Lower leg skin (tissue), 4 donors: ENCODE measurements at regions not wholly inside any gene's neighbourhood (a gene's known extent, or its start where the extent isn't known, plus 50 kb on each side); places are given as distances from the start of the nearest gene placed in this dataset.

ENCODE experiments used
- DNase-seq, 2 donors: peaks; one replicate each; pipeline ENCODE4 v3.0.0-alpha.2; 2019; ENCODE audit warnings: low spot score in 2 of 2
- H3K4me3 ChIP-seq: fragments of 200-600 bp; sonication (generic); 2 replicates; pipeline ENCODE4 v1.5.1; 2017; ENCODE audit warnings: mild to moderate bottlenecking, low read depth; ENCODE audit not compliant: poor library complexity, severe bottlenecking
- POLR2A ChIP-seq, 2 donors: fragments of 450-650 bp; IDR thresholded peaks; one replicate each; pipeline ENCODE4 v1.6.1; 2016 to 2017; ENCODE audit warnings: antibody characterized with exemption in 2 of 2, mild to moderate bottlenecking in 1 of 2, moderate library complexity in 1 of 2
- WGBS, 2 donors: methylation state at CpG; one replicate each; pipeline ENCODE4 v1.1.5; 2018; 5-methylcytosine and 5-hydroxymethylcytosine counted together
- intact Hi-C: fragments of 100-400 bp; cut with DNase I; formaldehyde crosslinking; loops from one replicate; pipeline ENCODE4 v1.15.0; 2023; ENCODE audit warnings: low total_unique reads
- TF ChIP-seq, protein P1 (sequence below), 3 donors: fragments of 450-650 bp; IDR thresholded peaks; one replicate each; pipeline ENCODE4 v1.5.1; 2016; ENCODE audit warnings: antibody characterized with exemption in 3 of 3, mild to moderate bottlenecking in 3 of 3, moderate library complexity in 2 of 3

DNA sequence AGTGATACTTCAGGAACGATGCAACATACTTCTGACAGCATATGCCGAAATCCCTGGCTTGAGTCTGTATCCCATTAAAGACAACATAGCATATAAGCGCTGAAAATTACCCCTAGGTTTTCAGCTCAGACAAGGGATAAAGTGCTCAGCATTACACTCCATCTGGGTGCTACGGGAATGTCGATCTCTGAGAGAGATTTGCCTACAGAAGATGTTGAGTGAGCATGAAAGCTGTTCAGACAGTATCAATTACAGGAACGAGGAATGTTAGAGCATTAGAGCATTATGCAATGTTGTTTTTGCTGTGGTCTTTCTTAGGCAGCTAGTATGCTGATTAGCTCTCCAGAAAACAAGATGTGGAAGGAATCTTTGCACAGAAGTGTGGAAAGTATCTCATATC, 484.5 kb downstream of the LIG4 start:
- TF ChIP-seq, protein P1, sequence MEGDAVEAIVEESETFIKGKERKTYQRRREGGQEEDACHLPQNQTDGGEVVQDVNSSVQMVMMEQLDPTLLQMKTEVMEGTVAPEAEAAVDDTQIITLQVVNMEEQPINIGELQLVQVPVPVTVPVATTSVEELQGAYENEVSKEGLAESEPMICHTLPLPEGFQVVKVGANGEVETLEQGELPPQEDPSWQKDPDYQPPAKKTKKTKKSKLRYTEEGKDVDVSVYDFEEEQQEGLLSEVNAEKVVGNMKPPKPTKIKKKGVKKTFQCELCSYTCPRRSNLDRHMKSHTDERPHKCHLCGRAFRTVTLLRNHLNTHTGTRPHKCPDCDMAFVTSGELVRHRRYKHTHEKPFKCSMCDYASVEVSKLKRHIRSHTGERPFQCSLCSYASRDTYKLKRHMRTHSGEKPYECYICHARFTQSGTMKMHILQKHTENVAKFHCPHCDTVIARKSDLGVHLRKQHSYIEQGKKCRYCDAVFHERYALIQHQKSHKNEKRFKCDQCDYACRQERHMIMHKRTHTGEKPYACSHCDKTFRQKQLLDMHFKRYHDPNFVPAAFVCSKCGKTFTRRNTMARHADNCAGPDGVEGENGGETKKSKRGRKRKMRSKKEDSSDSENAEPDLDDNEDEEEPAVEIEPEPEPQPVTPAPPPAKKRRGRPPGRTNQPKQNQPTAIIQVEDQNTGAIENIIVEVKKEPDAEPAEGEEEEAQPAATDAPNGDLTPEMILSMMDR (IDR thresholded peaks at IDR 0.05): no peak
- no peak for TF ChIP-seq POLR2A (IDR thresholded peaks at IDR 0.05)
- intact Hi-C loops: no loop called here
- no peak overlapping the region for H3K4me3 ChIP-seq
- DNase-seq: no peak
- 48 to 53% methylated on average over 6 of the region's 6 CpGs for WGBS, 2 donors

DNA sequence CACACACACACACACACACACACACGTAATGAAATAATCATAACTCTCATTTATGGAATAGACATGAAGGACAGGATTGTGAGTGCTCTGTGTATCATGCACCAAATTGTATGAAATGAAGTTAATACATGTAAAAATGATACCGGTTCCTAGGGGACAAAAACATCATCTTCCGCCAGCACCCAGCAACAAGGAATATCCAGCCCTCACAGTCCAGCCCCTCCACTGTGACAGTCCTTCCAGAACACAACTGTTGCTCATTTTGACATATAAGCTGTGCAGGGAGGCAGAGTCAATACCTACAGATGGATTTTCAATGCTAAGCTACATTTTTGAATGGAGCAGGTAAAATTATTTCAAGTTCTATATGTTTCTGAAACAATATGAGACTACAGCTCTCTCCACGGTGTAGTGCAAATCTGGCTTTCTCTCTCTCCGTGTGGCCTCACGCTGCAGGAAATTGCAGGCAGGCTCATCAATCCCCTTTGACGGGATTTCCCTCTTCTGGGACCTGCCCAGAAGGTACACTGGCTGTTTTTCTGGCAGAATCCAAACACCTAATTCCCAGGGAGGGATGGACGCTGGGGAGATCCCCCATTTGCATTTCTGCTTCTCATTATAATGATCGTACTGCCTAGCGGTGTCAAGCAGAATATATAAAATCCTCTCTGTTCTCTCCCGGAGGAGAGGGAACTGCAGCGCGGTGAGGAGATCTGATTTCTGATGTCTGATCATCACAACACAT, 494.0 kb downstream of the LIG4 start:
- H3K4me3 ChIP-seq: no peak overlapping the region
- no peak for DNase-seq
- TF ChIP-seq, protein P1 (IDR thresholded peaks at IDR 0.05): no peak
- TF ChIP-seq POLR2A (IDR thresholded peaks at IDR 0.05): no peak
- 28 to 33% methylated on average over 13 of the region's 13 CpGs for WGBS, 2 donors
- intact Hi-C loops: no loop called here

DNA sequence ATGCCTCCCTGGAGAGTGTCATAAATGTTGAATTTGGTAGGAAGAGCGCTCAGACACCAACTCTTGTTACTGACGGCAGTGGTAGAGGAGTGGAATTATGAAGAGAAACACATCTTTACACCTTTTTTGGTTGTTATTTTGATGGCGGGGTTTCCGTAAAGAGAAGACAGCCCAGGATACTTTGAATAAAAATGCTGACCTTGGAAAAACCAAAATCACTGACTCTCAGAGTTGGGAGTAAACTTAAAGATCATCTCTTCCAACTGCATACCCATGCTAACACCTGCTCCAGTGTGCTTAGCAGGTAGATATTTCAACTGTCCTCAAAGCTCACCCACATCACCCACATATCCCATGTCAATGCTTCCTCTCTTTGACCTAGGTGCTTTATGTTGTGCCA, 498.6 kb downstream of the LIG4 start:
- 92 to 94% methylated on average over 4 of the region's 4 CpGs for WGBS, 2 donors
- intact Hi-C loops: no loop called here
- no peak for TF ChIP-seq POLR2A (IDR thresholded peaks at IDR 0.05)
- TF ChIP-seq, protein P1 (IDR thresholded peaks at IDR 0.05): no peak
- DNase-seq: no peak
- H3K4me3 ChIP-seq: no peak overlapping the region

DNA sequence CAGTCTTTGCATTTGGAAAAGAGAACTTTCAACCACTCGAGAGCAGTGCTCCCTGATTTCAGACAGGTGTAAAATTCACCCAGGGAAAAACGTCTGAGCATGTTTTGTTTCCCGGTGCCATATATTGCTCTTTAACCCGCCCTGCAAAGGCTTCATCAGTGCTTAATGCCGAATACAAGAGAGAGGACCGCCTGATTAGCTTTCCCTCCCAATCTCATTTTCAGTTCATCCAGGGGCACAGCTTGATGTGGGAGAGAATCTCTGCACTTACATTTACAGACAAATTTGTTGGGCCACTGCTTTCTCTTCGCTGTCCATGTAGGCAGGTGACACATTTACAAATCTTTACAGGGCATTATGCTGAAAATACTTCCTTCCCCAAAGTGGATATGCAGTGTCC, 499.1 kb downstream of the LIG4 start:
- H3K4me3 ChIP-seq: no peak overlapping the region
- WGBS, 2 donors: 72 to 77% methylated on average over 7 of the region's 7 CpGs
- DNase-seq: no peak
- TF ChIP-seq POLR2A (IDR thresholded peaks at IDR 0.05): no peak
- TF ChIP-seq, protein P1 (IDR thresholded peaks at IDR 0.05): no peak
- intact Hi-C loops: no loop called here

DNA sequence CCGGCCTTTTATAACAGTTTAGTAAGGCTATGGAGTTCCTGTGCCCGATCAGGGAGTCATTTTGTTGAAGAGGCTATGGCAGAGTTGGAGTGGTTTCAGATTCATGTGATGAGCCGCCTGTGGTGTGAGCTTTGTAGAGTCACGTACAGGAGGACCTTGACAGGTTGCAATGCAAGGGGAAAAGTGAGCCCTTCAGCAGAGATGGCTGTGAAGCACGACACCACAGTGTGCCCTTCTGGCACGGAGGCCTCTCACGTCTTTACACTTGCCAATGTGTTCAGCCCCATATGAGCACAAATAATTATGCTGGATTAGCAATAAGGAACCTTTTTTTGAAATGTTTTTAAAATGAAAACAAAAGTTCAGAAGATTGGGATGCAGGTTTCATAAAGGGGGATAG, 499.8 kb downstream of the LIG4 start:
- H3K4me3 ChIP-seq: no peak overlapping the region
- no peak for DNase-seq
- TF ChIP-seq POLR2A (IDR thresholded peaks at IDR 0.05): no peak
- TF ChIP-seq, protein P1 (IDR thresholded peaks at IDR 0.05): no peak
- WGBS, 2 donors: 90 to 94% methylated on average over 7 of the region's 7 CpGs
- intact Hi-C loops: no loop called here

DNA sequence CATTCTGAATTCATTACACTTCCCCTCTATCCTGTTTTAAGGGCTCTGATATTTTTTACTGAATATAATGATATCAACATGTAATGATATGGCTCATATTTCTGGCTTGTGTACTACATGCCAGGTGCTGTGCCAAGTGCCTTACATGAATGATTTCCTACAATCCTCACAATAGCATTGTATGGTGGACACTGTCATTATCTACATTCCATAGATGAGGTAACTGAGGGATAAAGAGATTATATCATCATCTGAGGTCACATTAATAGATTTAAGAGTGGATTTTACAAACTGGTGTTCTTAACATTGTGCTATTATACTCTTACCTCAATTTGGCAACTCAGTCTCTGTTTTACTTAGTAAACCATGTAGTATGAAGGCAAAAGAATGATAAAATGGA, 502.0 kb downstream of the LIG4 start:
- no peak overlapping the region for H3K4me3 ChIP-seq

More for the DNA sequence above, 502.0 kb downstream of the LIG4 start:
- intact Hi-C loops: no loop called here
- no peak for DNase-seq
- no peak for TF ChIP-seq POLR2A (IDR thresholded peaks at IDR 0.05)
- TF ChIP-seq, protein P1 (IDR thresholded peaks at IDR 0.05): no peak
